Erythroblast (primary cell): ENCODE measurements at regions not wholly inside any gene's neighbourhood (a gene's known extent, or its start where the extent isn't known, plus 50 kb on each side); places are given as distances from the start of the nearest gene placed in this dataset.

Source experiments
- DNase-seq, 2 experiments: peaks; one replicate each; lab custom pipeline; 2025; lab: John Stamatoyannopoulos, UW
- GATA1 ChIP-seq: IDR thresholded peaks from 2 replicates; pipeline ENCODE4 v1.6.1; 2011; ENCODE audit warnings: low read depth, mild to moderate bottlenecking, control low read depth, low read length, moderate library complexity
- POLR2A ChIP-seq: IDR thresholded peaks from 2 replicates; pipeline ENCODE4 v1.6.1; 2011; ENCODE audit warnings: mild to moderate bottlenecking, low read length

GRCh38 chr6:132919045-132919860 lies 104.9 kb downstream of the RPS12 start:
- DNase-seq, result no peak
- TF ChIP-seq GATA1 (no peak), POLR2A (no peak)

GRCh38 chr6:132927713-132928112 lies 113.3 kb downstream of the RPS12 start:
- DNase-seq, result no peak
- TF ChIP-seq POLR2A, result no peak
- no peak for TF ChIP-seq GATA1

- no peak for TF ChIP-seq GATA1
- no peak for TF ChIP-seq POLR2A
- no peak for DNase-seq
Measured at GRCh38 chr6:132929141-132929540, 114.8 kb downstream of the RPS12 start.

- no peak for DNase-seq
Measured at GRCh38 chr6:132931313-132931712, 116.9 kb downstream of the RPS12 start.

GRCh38 chr6:132931936-132932514 lies 117.7 kb downstream of the RPS12 start:
- TF ChIP-seq GATA1, result no peak
- TF ChIP-seq POLR2A, result no peak
- DNase-seq, result no peak

More at GRCh38 chr6:132931313-132931712, 116.9 kb downstream of the RPS12 start:
- TF ChIP-seq POLR2A (no peak), GATA1 (no peak)

GRCh38 chr6:132932588-132932987 lies 118.2 kb downstream of the RPS12 start:
- DNase-seq, result no peak
- TF ChIP-seq POLR2A (no peak), GATA1 (no peak)

- TF ChIP-seq POLR2A, result no peak
- no peak for TF ChIP-seq GATA1
- no peak for DNase-seq
Measured at GRCh38 chr6:132933090-132933489, 118.7 kb downstream of the RPS12 start.

- TF ChIP-seq GATA1, result no peak
- TF ChIP-seq POLR2A, result no peak
- no peak for DNase-seq
Measured at GRCh38 chr6:132934496-132934895, 120.1 kb downstream of the RPS12 start.

GRCh38 chr6:132936646-132937045 lies 122.3 kb downstream of the RPS12 start:
- TF ChIP-seq GATA1 (no peak), POLR2A (no peak)
- DNase-seq, result no peak

- DNase-seq, result peak; percentile 43 to 69
- TF ChIP-seq GATA1 (no peak), POLR2A (no peak)
Measured at GRCh38 chr6:132937466-132937906, 123.1 kb downstream of the RPS12 start.

- TF ChIP-seq POLR2A (no peak), GATA1 (no peak)
Measured at GRCh38 chr6:132948889-132949288, 134.5 kb downstream of the RPS12 start.

GRCh38 chr6:132950566-132950965 lies 136.2 kb downstream of the RPS12 start:
- TF ChIP-seq GATA1, result no peak
- no peak for TF ChIP-seq POLR2A
- DNase-seq, result no peak

More at GRCh38 chr6:132948889-132949288, 134.5 kb downstream of the RPS12 start:
- peak; percentile 31 to 49 for DNase-seq

- no peak for TF ChIP-seq GATA1
- no peak for TF ChIP-seq POLR2A
- no peak for DNase-seq
Measured at GRCh38 chr6:132952031-132952867, 137.9 kb downstream of the RPS12 start.
